Lower lobe of right lung (tissue), 2 donors: ENCODE measurements at regions not wholly inside any gene's neighbourhood (a gene's known extent, or its start where the extent isn't known, plus 50 kb on each side); places are given as distances from the start of the nearest gene placed in this dataset.

Experiments used
- ATAC-seq, 2 donors: fragments of 200-7000 bp; cut with Tn5 transposase; one replicate each; pipeline ENCODE4 v1.9.1; 2020 to 2022; ENCODE audit warnings: mild to moderate bottlenecking in 2 of 2, moderate library complexity in 2 of 2
- DNase-seq: peaks from one replicate; pipeline ENCODE4 v3.0.0-alpha.2; 2020
- H3K27ac ChIP-seq: fragments of 200-600 bp; one replicate; pipeline ENCODE4 v1.8.0; 2022
- H3K27me3 ChIP-seq: fragments of 200-600 bp; one replicate; pipeline ENCODE4 v1.8.0; 2022; ENCODE audit warnings: low read depth
- H3K36me3 ChIP-seq: fragments of 200-600 bp; one replicate; pipeline ENCODE4 v1.8.0; 2022; ENCODE audit warnings: mild to moderate bottlenecking
- H3K4me1 ChIP-seq: fragments of 200-600 bp; one replicate; pipeline ENCODE4 v1.8.0; 2022
- H3K4me3 ChIP-seq: fragments of 200-600 bp; one replicate; pipeline ENCODE4 v1.8.0; 2022; ENCODE audit warnings: mild to moderate bottlenecking
- H3K9me3 ChIP-seq: fragments of 200-600 bp; one replicate; pipeline ENCODE4 v1.8.0; 2022
- intact Hi-C: fragments of 100-400 bp; cut with DNase I; formaldehyde crosslinking; loops from one replicate; pipeline ENCODE4 v1.11.0; 2022
- TF ChIP-seq, protein P1 (sequence below): fragments of 200-600 bp; IDR thresholded peaks from one replicate; pipeline ENCODE4 v1.8.0; 2022; ENCODE audit warnings: antibody characterized with exemption, mild to moderate bottlenecking
- donor health status: DM: no; HTN: yes; CAD: no; lungs with severe emphysema.

GRCh38 chr4:110787707-110788106, 164.8 kb upstream of the PITX2 start:
- no peak for ATAC-seq
- TF ChIP-seq, protein P1, sequence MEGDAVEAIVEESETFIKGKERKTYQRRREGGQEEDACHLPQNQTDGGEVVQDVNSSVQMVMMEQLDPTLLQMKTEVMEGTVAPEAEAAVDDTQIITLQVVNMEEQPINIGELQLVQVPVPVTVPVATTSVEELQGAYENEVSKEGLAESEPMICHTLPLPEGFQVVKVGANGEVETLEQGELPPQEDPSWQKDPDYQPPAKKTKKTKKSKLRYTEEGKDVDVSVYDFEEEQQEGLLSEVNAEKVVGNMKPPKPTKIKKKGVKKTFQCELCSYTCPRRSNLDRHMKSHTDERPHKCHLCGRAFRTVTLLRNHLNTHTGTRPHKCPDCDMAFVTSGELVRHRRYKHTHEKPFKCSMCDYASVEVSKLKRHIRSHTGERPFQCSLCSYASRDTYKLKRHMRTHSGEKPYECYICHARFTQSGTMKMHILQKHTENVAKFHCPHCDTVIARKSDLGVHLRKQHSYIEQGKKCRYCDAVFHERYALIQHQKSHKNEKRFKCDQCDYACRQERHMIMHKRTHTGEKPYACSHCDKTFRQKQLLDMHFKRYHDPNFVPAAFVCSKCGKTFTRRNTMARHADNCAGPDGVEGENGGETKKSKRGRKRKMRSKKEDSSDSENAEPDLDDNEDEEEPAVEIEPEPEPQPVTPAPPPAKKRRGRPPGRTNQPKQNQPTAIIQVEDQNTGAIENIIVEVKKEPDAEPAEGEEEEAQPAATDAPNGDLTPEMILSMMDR = no peak

DNA sequence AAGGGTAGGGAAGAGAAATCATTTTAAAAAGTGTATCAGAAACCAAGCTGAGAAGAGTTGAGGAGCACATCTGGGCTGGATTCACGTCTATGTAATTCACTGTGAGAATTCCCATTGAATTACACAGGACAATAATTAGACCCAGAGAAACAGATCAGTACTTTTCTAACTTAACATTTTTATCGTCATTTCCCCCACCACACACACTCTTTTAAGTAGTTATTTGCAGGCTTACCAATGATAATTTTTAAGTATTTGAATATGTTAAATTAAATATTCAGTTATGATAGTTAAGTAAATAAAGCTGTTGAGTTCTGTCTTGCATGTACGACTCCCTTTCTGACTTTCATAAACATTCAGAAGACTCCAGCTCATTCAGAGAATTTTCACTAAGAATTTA, 165.4 kb upstream of the PITX2 start:
- TF ChIP-seq, protein P1 = no peak
- no peak overlapping the region for H3K4me3 ChIP-seq
- no peaks in the 10 kb centered on the region for H3K27me3 ChIP-seq
- intact Hi-C loops = no loop called here
- H3K27ac ChIP-seq = no peak overlapping the region
- H3K9me3 ChIP-seq = no peaks in the 10 kb centered on the region
- no peaks in the 10 kb centered on the region for H3K4me1 ChIP-seq
- H3K36me3 ChIP-seq = no peaks in the 10 kb centered on the region
- no peak for ATAC-seq
- DNase-seq = no peak

More at GRCh38 chr4:110787707-110788106, 164.8 kb upstream of the PITX2 start:
- Histone ChIP-seq H3K4me1 (no peaks in the 10 kb centered on the region), H3K27ac (no peak overlapping the region), H3K36me3 (no peaks in the 10 kb centered on the region), H3K4me3 (no peak overlapping the region), H3K27me3 (no peaks in the 10 kb centered on the region), H3K9me3 (no peaks in the 10 kb centered on the region)
- intact Hi-C loops = no loop called here
- DNase-seq = no peak

- ATAC-seq (no peak), DNase-seq (no peak)
- H3K9me3 ChIP-seq = no peaks in the 10 kb centered on the region
- intact Hi-C loops = no loop called here
- H3K4me1 ChIP-seq = no peaks in the 10 kb centered on the region
- H3K27ac ChIP-seq = no peak overlapping the region
- no peaks in the 10 kb centered on the region for H3K27me3 ChIP-seq
- H3K36me3 ChIP-seq = no peaks in the 10 kb centered on the region
- no peak overlapping the region for H3K4me3 ChIP-seq
- TF ChIP-seq, protein P1 = no peak
These were observed 169.2 kb upstream of the PITX2 start for GRCh38 chr4:110792036-110792435.

DNA sequence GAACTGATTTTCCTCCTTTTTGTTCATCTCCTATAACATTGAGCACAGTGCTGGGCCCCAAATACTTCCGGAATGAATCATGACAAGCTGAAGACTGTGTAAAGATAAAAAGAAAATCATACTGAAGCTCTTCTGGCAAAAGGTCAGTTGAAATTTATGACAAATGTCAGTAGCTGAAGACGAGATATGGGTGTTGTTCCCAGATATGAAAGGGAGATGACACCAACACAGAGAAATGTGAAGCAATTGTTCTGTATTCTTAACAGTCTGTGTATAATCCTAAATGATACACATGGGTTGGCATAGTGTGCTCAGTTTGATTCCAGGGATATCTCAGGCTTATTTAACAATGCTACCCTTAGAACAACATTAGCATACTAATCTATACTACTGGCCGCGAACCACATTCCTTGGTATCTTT, 170.5 kb upstream of the PITX2 start:
- Histone ChIP-seq H3K4me1 (no peaks in the 10 kb centered on the region), H3K27ac (no peak overlapping the region), H3K4me3 (no peak overlapping the region), H3K27me3 (no peaks in the 10 kb centered on the region), H3K36me3 (no peaks in the 10 kb centered on the region), H3K9me3 (no peaks in the 10 kb centered on the region)
- TF ChIP-seq, protein P1 = no peak
- DNase-seq = no peak
- intact Hi-C loops = no loop called here
- ATAC-seq = no peak

DNA sequence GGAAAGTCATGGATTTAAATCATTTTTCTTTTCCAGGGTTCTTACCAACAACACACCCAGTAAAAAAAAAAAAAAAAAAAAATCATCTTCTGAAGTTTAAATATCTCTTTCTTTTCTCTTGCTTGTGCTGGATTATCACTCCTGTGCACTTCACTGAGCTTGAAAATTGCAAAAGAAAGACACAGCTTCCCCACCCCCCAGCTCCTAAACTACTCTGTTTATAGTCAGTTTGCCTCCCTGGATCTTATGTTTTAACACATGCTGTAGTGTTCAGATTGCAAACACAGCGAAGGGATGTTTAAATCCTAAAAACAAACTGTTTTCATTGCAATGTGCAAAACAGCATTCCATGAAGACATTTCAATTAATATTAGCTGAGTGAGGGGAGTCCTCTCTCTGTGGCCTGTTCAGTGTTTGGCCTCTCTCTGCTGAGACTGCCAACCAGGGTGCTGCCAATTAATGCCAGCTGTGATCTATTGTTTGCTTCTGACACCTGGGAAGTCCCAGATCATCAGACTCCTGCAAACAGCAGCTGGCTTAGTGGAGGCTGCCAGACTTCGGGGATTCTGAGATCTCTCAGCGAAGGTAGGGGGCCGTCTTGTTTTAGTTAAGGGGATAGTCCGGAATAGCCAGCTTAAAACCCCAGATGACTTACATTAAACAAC, 171.1 kb upstream of the PITX2 start:
- Histone ChIP-seq H3K4me1 (no peaks in the 10 kb centered on the region), H3K27ac (no peak overlapping the region), H3K27me3 (no peaks in the 10 kb centered on the region), H3K9me3 (no peaks in the 10 kb centered on the region), H3K4me3 (no peak overlapping the region), H3K36me3 (no peaks in the 10 kb centered on the region)
- DNase-seq = no peak
- ATAC-seq = no peak
- TF ChIP-seq, protein P1 = no peak
- intact Hi-C loops = no loop called here
